Right renal cortex interstitium (tissue), 3 donors: ENCODE measurements at regions not wholly inside any gene's neighbourhood (a gene's known extent, or its start where the extent isn't known, plus 50 kb on each side); places are given as distances from the start of the nearest gene placed in this dataset.

ENCODE experiments used
- DNase-seq, 3 donors: peaks; one replicate each; pipeline ENCODE4 v3.0.0-alpha.2; 2013; ENCODE audit warnings: low read depth in 3 of 3, low spot score in 2 of 3

- no peak for DNase-seq
These were observed 345.3 kb downstream of the RPL10L start for GRCh38 chr14:46306267-46306666.

- no peak for DNase-seq
These were observed 350.8 kb downstream of the RPL10L start for GRCh38 chr14:46300765-46301164.

GRCh38 chr14:46290706-46291105 lies 360.9 kb downstream of the RPL10L start:
- no peak for DNase-seq

- DNase-seq: no peak
These were observed 371.8 kb downstream of the RPL10L start for GRCh38 chr14:46279776-46280175.

- no peak for DNase-seq
These were observed 372.3 kb downstream of the RPL10L start for GRCh38 chr14:46279327-46279726.

- DNase-seq: no peak
These were observed 392.0 kb downstream of the RPL10L start for GRCh38 chr14:46259536-46259935.

GRCh38 chr14:46256381-46256780 lies 395.2 kb downstream of the RPL10L start:
- no peak for DNase-seq

- DNase-seq: no peak
These were observed 401.4 kb downstream of the RPL10L start for GRCh38 chr14:46250113-46250703.

GRCh38 chr14:46248001-46248630 lies 403.5 kb downstream of the RPL10L start:
- no peak for DNase-seq

- no peak for DNase-seq
These were observed 406.3 kb downstream of the RPL10L start for GRCh38 chr14:46245276-46245675.

GRCh38 chr14:46233786-46234185 lies 417.8 kb downstream of the RPL10L start:
- no peak for DNase-seq

GRCh38 chr14:46230540-46230939 lies 421.0 kb downstream of the RPL10L start:
- DNase-seq: no peak

GRCh38 chr14:46215801-46216200 lies 435.8 kb downstream of the RPL10L start:
- no peak for DNase-seq

GRCh38 chr14:46198676-46199075 lies 452.9 kb downstream of the RPL10L start:
- DNase-seq: no peak

- no peak for DNase-seq
These were observed 453.7 kb downstream of the RPL10L start for GRCh38 chr14:46197856-46198255.
